ENCODE measurements at regions not wholly inside any gene's neighbourhood (a gene's known extent, or its start where the extent isn't known, plus 50 kb on each side); places are given as distances from the start of the nearest gene placed in this dataset.
A peak's percentile ranks its signal among the peaks of the same experiment; 100 is the strongest.
"Not testable (repeated sequence)": the region's sequence is repeated elsewhere in the genome, so short reads cannot be mapped to it uniquely, and the experiment has no call there.

DNA sequence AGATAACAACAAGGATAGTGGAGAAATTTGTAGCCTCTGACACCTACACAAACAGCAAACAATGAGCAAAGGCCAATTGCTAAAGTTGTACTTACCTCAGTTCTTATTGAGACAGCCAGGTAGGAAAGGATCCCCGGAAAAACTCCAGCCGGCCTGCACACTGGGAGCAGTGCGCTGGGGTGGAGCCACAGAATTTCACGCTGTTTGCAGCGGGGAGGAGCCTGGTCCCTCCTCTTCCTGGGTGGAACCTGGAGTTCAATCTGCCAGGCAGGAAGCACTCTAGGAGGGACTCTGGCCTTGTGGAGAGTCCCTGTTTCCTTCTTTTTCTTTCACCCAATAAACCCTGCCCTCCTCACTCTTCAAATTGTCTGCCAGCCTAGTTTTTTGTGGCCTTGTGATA is 382.6 kb upstream of the TGIF2LX start:
- not testable (repeated sequence) for FAIRE-seq

DNA sequence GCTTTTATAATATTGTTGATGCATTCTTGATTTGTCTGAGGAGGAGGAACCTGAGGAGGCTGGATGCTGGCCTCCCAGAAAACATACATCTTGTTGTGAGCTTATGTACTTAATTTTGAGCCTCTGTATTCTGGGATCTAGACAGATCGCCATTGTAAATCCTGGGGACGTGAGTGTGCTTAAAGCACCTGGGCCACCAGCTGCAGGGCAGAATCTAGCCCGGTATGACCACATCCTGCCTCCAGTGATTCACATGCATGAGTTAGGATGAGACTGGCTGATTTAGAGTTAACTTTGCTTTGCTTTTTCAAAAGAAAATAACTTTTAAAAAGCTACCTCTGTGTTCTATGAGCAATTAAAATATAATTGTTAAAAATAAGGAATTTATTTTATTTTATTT is 364.6 kb upstream of the TGIF2LX start:
- not testable (repeated sequence) for DNase-seq (ENCODE audit: insufficient read length, low spot score)

More for the DNA sequence above, 382.6 kb upstream of the TGIF2LX start:
- not testable (repeated sequence) for DNase-seq (ENCODE audit: insufficient read length, low spot score)

DNA sequence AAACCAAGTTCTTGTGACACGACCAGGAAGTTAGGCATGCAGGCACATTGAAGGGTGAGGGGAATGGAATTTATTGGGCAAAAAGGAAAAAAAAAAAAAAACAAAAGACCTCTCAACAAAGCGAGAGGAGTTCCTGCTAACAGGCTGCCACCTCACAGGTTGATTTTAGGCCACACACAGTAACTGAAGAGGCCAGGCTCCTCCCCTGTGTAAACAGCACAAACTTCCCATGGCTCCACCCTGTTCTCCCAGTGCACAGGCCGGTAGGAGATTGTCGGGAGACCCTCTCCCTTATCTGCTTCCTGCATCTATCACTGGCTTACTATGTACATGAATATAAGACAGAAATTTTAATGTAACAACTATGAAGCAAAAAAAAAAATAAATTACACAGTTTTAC is 359.6 kb upstream of the TGIF2LX start:
- peak; percentile 84 for FAIRE-seq
- not testable (repeated sequence) for DNase-seq (ENCODE audit: insufficient read length, low spot score)

More for the DNA sequence above, 364.6 kb upstream of the TGIF2LX start:
- FAIRE-seq = peak; percentile 33

DNA sequence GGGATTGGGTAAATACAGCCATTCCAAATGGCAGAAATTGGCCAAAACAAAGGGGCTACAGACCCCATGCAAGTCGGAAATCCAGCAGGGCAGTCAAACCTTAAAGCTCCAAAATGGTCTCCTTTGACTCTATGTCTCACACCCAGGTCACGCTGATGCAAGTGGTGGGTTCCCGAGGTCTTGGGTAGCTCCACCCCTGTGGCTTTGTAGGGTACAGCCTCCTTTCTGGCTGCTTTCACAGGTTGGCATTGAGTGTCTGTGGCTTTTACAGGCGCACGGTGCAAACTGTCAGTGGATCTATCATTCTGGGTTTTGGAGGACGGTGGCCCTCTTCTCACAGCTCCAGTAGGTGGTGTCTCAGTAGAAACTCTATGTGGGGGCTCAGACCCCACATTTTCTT is 358.6 kb upstream of the TGIF2LX start:
- DNase-seq (ENCODE audit: insufficient read length, low spot score); FAIRE-seq: not testable (repeated sequence)

DNA sequence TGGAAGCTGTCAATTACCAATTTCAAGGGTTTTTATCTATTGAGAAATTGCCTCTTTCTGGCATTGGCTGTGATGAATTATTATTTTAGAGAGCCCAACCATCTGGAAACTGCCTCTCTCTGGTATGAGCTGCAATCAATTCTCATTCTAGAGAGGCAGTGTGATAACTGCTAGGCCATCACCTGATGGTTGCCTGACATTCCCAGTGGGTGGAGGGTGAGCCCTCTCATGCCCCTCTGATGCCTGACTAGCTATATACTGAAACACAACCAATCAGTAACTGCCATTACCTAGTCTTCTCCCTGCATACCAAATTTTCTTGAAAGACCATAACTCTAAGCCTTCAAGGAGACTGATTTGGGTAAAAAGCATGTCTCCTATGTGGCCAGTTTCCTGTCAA is 353.9 kb upstream of the TGIF2LX start:
- not testable (repeated sequence) for FAIRE-seq

DNA sequence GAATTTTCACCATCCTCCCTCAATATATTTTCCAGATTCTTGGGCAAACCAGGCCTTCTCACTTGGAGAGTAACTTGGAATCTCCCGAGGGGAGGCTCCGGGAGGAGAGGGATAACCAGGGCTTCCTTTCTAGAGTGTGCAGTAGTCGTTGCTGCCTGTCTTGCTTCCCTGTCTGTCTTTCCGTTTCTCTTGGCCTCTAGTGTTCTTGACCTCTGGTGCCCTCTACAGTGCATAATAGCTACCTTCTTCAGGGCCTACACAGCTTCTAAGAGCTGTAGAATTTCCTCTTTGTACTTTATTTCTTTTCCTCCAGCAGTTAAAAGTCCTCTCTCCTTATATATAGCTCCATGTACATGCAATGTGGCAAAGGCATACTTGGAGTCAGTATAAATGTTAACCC is 339.8 kb upstream of the TGIF2LX start:
- not testable (repeated sequence) for DNase-seq (ENCODE audit: insufficient read length, low spot score); FAIRE-seq

More for the DNA sequence above, 353.9 kb upstream of the TGIF2LX start:
- DNase-seq (ENCODE audit: insufficient read length, low spot score) = not testable (repeated sequence)

DNA sequence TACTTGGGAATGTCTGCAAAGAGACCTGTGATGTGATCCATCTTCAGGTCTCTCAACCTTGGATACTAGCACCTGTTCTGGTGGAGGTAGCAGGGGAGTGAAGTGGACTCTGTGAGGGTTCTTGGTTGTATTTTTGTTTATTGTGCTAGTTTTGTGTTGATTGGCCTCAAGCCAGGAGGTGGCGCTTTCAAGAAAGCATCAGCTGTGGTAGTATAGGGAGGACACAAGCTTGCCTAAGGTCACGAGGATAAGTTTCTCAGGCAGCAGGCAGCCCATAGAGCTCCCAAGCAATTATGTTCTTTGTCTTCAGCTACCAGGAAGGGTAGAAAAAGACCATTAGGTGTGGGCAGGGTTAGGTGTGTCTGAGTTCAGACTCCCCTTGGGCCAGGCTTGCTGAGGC is 289.9 kb upstream of the TGIF2LX start:
- not testable (repeated sequence) for FAIRE-seq; DNase-seq (ENCODE audit: insufficient read length, low spot score)

DNA sequence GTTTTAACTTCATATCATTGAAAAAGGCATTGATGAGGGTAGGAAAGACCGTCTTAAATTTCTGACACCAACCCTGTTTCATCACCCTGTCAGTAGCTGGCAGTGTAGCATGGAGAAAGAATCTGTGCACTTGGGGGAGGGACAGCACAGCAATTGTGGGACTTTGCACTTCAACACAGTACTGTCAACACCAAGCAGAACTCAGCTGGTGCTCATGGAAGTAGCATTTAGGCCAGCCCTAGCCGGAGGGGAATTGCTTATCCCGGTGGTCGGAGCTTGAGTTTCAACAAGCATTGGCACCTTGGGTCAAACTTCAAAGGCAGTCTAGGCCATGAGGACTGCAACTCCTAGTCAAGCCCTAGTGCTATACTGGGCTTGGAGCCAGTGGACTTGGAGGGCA is 285.8 kb upstream of the TGIF2LX start:
- FAIRE-seq; DNase-seq (ENCODE audit: insufficient read length, low spot score): not testable (repeated sequence)

DNA sequence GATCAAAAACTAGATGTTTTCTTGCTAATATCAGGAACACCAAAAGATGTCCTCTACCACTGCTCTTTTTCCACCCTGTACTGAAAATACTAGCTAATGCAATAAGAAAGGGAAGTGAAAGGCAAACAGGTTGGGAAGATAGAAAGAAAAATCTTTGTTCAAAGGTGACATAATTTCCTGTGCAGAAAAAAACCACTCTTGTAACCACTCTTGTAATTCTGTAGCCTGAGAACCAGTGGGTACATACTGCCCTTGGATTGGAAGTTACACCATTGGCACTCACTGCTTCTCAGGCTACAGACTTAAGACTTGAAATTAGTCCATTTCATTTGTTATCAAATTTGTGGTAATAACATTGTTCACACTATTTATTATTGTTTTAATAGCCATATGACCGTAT is 263.0 kb upstream of the TGIF2LX start:
- FAIRE-seq; DNase-seq (ENCODE audit: insufficient read length, low spot score): not testable (repeated sequence)

DNA sequence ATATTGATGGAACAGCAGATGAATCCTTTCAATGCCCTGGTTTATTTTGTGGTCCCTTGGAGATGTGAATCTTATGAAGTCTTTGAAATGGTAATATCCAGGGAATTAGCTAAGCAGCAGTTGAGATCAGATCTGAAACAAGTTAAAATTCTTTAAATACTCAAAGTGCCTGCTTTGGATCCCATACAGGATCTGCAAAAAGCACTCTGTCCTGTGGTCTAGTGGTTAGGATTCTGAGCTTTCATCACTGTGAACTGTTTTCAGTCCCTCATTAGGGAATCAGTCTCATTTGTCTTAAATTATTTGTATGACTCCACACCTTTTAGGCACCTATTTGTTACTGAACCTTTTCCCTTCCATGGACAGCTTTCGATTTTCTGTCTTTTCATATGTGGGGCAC is 215.2 kb upstream of the TGIF2LX start:
- peak; percentile 8 for FAIRE-seq
- DNase-seq (ENCODE audit: insufficient read length, low spot score) = not testable (repeated sequence)

DNA sequence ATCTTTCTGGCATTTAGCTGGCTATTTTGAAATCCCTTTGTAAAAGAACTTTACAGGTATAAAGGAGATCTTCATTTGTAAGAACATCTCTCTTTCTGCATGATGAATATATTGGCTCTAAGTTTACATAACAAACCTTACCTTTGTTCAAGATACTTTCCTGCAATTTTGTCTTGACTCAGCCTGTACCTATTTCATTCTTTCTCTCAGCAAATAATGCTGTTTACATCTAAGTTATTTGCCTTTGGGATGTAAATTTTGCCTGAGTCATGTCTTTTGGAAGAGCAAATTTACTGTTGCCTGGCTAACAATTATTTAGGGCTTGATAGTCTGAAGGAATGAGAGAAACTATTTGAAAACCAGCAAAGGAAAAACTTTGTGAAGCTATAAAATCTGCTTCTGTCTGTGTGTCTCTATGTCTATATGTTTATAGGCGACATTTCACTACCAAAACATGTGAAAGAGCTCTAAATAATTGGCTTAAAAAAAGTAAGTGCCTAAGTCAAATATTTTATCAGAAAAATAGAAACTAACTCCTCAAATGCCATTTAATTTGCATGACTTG is 214.3 kb upstream of the TGIF2LX start:
- FAIRE-seq = peak; percentile 76
- not testable (repeated sequence) for DNase-seq (ENCODE audit: insufficient read length, low spot score)

DNA sequence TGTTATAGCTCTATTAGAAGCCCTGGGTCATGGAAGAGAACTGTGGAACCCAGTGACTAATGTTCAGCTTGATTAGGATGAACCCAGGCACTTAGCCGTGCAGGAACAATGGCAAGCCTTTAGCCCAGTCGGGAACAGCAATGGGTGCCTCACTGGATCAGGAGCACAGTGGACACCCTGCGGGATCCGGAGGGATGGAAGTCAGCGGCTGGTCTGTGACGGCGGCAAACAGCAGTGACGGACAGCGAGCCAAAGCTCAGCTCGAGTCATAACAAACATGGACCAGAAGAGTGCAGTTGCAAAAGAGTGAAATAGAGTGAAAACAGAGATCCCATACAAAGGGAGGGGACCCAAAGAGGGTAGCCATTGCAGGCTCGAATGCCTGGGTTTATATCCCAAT is 187.3 kb upstream of the TGIF2LX start:
- not testable (repeated sequence) for FAIRE-seq; DNase-seq (ENCODE audit: insufficient read length, low spot score)

DNA sequence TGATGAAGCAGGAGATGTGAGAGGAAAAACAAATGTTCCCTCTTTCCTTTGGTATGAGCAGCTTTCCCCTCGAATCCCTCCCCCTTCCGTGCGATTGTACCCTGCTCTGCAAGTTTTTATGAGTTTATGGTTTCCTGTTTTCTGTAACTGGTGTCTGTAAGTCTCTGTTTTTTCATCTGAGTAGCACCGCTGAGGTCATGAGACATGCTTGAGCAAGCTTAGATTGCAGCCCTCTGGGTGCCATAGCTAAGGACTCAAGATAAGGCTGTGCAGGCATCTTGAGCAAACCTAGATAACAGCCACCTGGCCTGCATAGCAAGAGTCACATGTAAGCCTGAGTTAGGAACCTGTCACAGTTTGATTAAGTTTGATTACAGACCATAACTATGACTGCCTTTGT is 165.2 kb upstream of the TGIF2LX start:
- not testable (repeated sequence) for DNase-seq (ENCODE audit: insufficient read length, low spot score); FAIRE-seq

DNA sequence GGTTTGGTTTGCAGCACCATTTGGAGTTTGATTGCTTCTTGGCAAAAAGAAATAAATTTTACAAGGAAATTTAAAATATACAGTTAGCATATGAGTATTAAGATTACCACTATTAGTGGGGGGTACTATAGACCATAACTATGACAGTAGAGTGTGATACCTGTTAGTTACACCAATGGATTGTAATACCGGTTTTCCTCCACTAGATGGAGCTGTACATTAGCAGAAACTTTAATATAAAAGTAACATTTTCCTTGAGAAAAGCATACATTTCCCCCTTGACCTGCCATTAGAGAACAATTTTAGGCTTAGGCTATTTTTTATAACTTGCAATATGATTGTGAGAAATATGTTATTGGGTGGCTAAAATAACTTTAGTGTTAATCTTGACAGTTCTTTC is 163.9 kb upstream of the TGIF2LX start:
- FAIRE-seq; DNase-seq (ENCODE audit: insufficient read length, low spot score): not testable (repeated sequence)

DNA sequence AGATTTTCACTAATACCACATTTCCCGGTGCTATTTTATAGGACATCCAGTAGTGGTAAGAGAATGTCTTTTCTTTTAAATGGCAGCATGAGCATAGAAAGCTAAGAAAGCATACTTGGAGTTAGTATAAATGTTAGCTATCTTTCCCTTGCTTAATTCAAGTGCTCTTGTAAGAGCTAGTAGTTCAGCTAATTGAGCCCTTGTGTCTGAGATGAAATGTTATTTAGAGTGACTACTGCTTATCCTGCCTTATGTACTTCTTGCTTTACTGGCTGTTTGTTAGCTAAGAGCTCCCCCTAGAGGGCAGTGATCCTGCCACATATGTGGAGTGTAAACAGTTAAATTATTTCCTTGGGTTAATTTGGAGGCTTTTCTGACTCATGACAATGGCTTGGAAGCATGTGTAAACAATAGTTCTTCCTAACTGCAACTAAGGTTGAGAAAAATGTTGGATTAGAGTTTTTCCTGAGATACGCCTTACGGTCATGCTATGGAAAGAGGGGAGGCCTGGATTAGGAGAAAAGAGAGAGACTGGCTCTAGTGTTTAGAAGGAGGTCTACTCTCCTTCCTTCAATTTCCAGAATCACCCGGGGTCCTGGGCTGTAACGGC is 162.5 kb upstream of the TGIF2LX start:
- DNase-seq (ENCODE audit: insufficient read length, low spot score) = not testable (repeated sequence)
- peak; percentile 59 for FAIRE-seq

DNA sequence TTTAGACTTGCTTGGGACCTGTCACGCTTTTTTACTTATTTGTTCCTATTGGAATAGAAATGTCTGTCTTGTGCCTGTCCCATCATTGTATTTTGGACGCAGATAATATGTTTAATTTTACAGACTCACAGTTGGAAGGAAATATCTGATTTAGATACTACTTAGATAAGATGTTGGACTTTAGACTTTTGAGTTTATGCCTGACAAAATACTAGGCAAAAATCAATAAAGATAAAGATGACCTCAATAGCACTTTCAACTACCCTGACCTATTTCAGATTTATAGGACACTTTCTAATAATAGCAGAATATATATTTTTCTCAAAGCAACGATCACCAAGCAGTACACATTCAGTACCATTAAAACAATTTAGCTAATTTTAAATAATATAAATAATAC is 150.1 kb upstream of the TGIF2LX start:
- FAIRE-seq; DNase-seq (ENCODE audit: insufficient read length, low spot score): not testable (repeated sequence)

DNA sequence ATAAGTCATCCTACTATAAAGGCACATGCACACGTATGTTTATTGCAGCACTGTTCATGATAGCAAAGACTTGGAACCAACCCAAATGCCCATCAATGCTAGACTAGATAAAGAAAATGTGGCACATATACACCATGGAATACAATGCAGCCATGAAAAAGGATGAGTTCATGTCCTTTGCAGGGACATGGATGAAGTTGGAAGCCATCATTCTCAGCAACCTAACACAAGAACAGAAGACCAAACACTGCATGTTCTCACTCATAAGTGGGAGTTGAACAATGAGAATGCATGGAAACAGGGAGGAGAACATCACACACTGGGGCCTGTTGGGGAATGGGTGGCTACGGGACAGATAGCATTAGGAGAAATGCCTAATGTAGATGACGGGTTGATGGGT is 110.3 kb upstream of the TGIF2LX start:
- not testable (repeated sequence) for FAIRE-seq; DNase-seq (ENCODE audit: insufficient read length, low spot score)

DNA sequence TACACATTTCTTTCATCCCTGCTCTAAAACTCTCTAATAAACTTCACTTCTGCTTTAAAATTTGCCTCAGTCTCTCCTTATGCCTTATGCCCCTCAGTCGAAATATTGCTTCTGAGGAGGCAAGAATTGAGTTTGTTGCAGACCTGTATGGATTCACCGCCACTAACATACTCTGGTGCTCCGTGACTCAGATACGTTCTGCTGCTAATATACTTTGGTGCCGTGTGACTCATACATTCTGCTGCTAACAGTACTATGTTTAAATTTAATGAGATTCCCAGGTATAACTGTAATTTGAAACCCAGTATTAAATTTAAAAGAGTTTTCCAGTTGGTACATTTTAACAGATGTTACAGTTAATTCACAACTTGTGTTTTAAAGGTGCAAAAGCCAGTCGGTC is 82.0 kb upstream of the TGIF2LX start:
- not testable (repeated sequence) for FAIRE-seq; DNase-seq (ENCODE audit: insufficient read length, low spot score)

DNA sequence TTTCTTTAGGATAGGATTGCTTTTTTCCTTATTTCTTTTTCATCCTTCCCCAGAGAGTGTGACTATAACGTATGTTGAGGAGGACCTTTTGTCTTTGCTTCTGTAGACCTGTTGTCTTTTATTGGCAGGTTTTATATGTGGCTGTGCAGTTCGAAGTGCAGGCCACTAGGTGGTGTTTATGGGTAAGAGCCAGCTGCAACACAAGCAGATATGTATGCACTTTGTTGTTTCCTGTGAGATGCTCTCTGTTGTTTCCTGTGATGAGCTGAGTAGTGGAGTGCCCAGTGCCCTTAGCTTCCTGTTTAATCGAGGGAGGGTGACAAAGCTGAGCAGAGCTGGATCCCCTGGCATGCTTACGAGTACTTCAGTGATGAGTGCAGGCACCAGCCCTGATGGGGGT is 50.0 kb upstream of the TGIF2LX start:
- not testable (repeated sequence) for FAIRE-seq; DNase-seq (ENCODE audit: insufficient read length, low spot score)

Data from GM19239 (cell line).